HG02938 (cell line): ENCODE measurements at regions not wholly inside any gene's neighbourhood (a gene's known extent, or its start where the extent isn't known, plus 50 kb on each side); places are given as distances from the start of the nearest gene placed in this dataset.
"Not testable (repeated sequence)": the region's sequence is repeated elsewhere in the genome, so short reads cannot be mapped to it uniquely, and the experiment has no call there.

Source experiments
- ATAC-seq: cut with Tn5 transposase; IDR thresholded peaks from one replicate; pipeline ENCODE4 v1.9.1; 2021; ENCODE audit warnings: mild to moderate bottlenecking, moderate library complexity; ENCODE audit not compliant: unreplicated experiment

DNA sequence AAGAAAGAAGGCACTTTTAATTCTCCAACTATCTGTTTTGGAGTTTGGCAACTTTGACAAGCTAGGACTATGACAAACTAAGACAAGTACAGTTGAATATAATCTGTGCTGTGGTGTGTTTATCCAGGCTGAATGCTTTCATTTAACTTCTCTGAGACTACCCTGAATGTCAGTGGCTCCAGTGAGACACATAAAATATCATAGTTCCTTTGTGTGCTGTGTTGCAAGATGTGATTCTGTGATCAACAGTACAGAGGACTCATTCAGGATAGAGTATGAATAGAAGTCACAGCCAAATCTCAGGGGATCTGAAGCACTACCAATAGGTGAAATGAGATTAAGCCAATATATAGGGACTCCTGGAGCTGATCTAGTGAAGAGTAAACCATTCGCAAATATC lies 876.9 kb upstream of the FBXO33 start:
- no peak for ATAC-seq

- no peak for ATAC-seq
Measured at GRCh38 chr14:40308240-40308639, 876.0 kb upstream of the FBXO33 start.

- no peak for ATAC-seq
Measured at GRCh38 chr14:40296821-40297220, 864.6 kb upstream of the FBXO33 start.

DNA sequence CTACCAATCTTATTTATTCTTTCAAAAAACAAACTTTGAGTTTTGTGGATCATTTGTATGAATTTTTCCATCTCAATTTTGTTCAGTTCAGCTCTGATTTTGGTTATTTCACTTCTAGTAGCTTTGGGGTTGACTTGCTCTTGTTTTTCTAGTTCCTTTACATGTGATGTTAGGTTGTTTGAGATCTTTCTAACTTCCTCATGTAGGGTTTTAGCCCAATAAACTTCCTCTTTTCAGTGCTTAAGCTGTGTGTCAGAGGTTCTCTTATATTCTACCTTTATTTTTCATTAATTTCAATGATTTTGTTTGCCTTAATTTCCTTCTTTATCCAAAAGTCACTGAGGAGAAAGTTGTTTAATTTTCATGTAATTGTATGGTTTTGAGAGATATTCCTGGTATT lies 860.4 kb upstream of the FBXO33 start:
- ATAC-seq, result no peak

DNA sequence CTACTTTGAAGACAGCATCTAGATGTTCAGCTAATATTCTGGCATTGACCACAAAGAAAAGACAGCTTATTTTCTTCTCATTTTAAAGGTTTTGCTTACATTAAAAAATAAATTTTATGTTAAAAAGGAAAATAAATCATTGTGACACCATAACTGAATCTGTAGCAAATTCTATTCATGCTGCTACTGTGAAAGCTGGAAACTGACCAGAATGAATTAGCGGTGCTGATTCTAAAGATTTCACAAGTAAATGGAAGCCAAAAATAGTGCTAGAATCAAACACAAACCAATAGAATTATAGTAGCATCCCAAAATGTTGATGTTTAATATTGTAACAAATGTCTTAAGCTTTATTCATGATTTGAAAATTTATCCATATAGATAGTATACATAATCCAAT lies 850.0 kb upstream of the FBXO33 start:
- no peak for ATAC-seq

GRCh38 chr14:40280652-40281051 lies 848.4 kb upstream of the FBXO33 start:
- ATAC-seq, result no peak

DNA sequence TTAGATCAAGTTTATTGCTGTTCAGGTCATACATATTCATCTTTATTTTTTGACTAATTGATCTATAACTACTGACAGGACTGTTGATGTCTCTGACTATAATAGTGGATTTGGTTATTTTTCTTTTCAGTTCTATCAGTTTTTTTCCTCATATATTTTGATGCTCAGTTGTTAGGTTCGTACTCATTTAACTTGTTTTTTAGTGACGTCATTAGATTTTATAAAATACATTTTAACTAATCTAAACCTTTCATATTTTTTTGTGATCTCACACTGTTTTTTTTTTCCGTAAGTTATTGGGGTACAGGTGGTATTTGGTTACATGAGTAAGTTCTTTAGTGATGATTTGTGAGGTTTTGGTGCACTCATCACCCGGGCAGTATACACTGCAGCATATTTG lies 841.2 kb upstream of the FBXO33 start:
- no peak for ATAC-seq

DNA sequence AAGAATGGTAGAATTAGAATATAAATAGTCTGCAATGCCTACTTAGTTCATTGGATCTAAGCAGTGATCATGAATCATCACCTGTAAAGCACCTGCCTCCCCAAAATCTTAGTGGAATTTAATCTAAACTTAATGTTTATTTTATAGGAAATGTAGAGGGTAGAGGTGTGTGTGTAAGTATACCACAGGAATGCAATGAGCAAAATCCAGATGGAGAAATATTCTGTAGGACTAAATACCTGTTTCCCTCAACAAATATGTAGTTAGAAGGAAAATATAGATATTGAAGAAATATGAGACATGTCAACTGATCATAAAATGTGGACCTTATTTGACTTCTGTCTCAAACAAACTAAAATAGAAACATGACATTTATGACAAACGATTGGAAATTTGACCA lies 839.2 kb upstream of the FBXO33 start:
- no peak for ATAC-seq

DNA sequence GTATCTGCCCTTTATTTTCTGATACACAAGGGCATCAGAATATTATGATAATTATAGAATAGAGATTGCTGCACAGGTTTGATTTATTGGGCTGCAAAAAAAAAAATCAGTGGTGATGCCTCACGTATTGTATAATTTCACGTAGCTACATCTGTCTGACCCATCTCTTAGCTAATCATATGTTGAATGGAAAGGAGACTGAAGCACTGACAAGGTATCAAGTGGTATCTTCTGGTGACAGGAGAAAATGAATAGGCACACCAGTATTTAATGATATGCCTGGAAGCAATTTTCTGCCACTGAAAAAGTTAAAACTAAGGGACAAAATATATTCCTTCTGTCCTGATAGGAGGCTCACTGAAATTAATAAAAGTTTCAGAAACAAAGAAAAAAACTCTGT lies 837.2 kb upstream of the FBXO33 start:
- ATAC-seq, result no peak

DNA sequence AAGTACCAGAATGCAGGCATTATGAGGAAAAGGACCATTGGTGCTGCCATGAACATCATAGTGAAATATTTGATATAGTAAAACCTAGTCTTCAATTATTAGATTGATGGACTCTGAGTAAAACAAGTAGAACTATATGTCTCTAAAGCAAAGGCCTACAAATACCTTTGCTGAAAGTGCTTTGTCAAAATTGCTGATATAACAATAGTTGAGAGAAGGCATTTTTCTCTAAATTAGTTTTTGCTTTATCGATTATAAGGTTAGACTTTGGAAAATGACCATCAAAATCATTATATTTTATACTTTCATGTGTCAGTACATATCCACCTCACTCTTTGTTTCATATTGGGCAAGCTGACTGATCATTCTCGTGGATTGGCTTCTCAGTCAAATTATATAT lies 836.0 kb upstream of the FBXO33 start:
- no peak for ATAC-seq

DNA sequence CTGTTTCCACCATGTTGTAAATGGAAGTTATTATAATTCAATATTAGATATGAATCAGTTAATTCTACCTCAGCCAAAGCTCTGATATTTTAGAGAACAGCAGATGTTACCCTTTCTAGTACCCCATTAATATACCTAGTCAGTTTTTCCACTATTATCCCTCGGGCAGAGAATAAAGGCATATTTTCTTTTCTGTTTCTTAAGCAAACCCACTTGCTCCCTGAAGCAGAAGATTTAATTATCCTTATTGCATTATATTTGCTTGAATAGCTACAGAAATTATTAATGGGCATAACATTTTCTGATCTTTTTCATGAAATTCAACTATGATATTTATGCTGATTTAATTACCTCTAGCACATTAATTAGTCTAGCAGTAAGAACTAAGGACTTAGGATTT lies 832.9 kb upstream of the FBXO33 start:
- no peak for ATAC-seq

GRCh38 chr14:40252817-40253447 lies 820.7 kb upstream of the FBXO33 start:
- ATAC-seq, result no peak

GRCh38 chr14:40248671-40249070 lies 816.4 kb upstream of the FBXO33 start:
- ATAC-seq, result no peak

- ATAC-seq, result no peak
Measured at GRCh38 chr14:40240245-40240859, 808.1 kb upstream of the FBXO33 start.

DNA sequence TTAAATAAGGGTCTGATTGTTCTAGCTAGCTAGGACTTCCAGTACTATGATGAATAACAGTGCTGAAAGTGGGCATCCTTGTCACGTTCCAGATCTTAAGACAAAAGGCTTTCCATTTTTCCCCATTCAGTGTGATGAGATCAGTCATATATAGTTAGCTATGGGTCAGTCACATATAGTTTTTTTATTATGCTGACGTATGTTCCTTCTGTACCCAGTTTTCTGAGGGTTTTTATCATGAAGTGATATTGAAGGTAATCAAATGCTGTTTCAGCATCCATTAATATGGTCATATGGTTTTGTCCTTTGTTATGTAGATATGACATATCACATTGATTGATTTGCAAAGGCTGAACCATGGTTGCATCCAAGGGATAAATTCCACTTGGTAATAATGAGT lies 800.1 kb upstream of the FBXO33 start:
- ATAC-seq, result no peak

DNA sequence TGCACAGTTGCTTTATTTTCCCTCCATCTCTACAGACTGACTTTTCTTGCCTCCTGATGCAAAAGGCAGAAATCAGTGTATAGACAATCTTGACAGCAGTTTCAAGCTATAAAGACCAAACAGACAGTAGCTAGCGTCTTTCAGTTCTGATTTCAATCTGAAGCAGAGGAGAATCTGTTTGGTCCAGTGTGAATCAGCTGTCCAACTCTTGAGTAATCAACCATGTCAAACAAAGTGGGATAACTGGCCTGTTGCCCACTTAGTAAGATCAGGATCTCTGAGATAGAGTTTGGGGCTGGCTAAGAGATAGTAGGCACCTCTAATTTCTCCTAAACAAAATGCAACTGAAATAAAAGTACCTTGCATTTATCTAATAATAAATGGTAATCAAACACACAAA lies 797.4 kb upstream of the FBXO33 start:
- no peak for ATAC-seq

- no peak for ATAC-seq
Measured at GRCh38 chr14:40222996-40223395, 790.8 kb upstream of the FBXO33 start.

GRCh38 chr14:40221428-40221827 lies 789.2 kb upstream of the FBXO33 start:
- ATAC-seq, result no peak

DNA sequence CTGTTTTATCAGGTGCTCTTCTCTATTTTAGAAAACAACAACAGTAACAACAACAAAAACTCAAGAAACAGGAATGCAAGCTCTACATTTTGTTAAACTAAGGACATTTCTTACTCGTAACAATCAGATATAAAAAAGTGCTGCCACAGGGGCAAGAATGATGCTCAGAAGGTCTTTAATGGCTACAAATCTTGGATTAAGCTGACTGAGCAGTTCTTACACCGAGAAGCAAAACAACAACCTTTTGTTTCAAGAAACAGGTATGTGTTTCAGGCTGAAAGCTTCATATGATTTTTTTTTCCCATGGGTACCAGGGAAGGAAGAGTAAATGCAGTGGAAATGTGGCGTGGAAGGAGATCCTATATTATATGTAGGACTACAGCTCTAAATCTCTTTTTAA lies 786.8 kb upstream of the FBXO33 start:
- no peak for ATAC-seq

- no peak for ATAC-seq
Measured at GRCh38 chr14:40218282-40218941, 786.2 kb upstream of the FBXO33 start.

DNA sequence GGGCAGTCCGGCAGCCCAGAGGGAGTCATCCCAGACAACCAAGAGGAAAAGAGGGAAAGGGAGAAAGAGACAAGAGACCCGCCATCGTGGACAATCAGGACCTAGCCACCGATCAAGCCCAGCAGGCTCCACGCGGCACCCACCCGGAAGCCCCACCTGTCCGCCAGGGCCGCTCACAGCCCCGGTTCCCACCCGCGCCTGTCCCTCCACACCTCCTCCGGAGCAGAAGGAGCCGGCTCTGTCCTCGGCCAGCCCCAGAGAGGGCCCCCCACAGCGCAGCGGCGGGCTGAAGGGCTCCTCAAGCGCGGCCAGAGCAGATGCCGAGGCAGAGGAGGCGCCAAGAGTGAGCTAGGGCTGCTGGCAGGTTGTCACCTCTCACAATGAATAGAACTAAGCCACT lies 784.7 kb upstream of the FBXO33 start:
- ATAC-seq, result no peak

- ATAC-seq, result not testable (repeated sequence)
Measured at GRCh38 chr14:40216408-40216807, 784.2 kb upstream of the FBXO33 start.

DNA sequence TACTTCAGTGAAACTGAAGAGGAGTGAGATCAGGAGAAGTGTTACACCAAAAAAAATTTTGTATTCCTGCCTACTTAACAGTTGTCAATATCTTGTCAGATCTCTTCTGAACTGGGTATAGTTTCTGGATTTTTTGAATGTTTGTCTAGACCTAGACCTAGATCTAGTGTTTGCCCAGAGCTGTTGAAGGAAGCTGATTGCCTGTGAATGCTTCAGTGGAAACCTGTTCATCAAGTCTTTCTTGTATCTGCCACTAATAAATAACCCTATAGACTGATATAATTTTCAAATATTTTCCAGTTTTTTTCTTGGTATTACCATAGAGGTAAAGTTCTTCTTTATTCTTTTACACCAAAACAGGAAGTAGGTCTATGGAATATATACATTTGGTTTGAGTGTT lies 781.5 kb upstream of the FBXO33 start:
- no peak for ATAC-seq
